Sciatic nerve (tissue), 2 donors: ENCODE measurements at regions not wholly inside any gene's neighbourhood (a gene's known extent, or its start where the extent isn't known, plus 50 kb on each side); places are given as distances from the start of the nearest gene placed in this dataset.
"Not testable (repeated sequence)": the region's sequence is repeated elsewhere in the genome, so short reads cannot be mapped to it uniquely, and the experiment has no call there.

ENCODE experiments used
- ATAC-seq: fragments of 200-7000 bp; cut with Tn5 transposase; one replicate; pipeline ENCODE4 v1.9.1; 2020; ENCODE audit warnings: mild to moderate bottlenecking, moderate library complexity
- DNase-seq: peaks from one replicate; pipeline ENCODE4 v3.0.0-alpha.2; 2020; ENCODE audit warnings: low spot score
- intact Hi-C: fragments of 100-400 bp; cut with DNase I; formaldehyde crosslinking; loops from one replicate; pipeline ENCODE4 v1.14.2; 2022
- donor health status: DM: no; HTN: no; CAD: no.
- donor health status: DM: no; HTN: no; CAD: no.

DNA sequence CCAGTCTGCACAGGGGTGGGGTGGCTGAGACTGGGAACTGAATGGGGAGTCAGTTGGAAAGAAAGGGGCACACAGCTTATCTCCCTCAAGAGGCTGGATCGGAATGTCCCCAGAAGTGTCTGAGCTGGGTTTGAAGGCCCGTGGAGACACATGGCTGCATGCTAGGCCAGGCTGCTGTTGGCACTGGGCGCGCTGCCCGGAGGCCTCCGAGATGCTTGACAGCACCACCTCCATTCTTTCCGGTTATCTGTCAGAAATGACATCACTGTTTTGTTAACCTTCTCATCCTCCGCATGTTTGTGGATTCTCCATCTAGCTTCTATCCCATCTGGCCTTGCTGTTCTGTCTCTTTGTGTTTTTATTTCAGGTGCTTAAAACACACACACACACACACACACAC lies 85.5 kb downstream of the APIP start:
- no peak for ATAC-seq
- DNase-seq, result no peak
- intact Hi-C loops, result no loop called here

DNA sequence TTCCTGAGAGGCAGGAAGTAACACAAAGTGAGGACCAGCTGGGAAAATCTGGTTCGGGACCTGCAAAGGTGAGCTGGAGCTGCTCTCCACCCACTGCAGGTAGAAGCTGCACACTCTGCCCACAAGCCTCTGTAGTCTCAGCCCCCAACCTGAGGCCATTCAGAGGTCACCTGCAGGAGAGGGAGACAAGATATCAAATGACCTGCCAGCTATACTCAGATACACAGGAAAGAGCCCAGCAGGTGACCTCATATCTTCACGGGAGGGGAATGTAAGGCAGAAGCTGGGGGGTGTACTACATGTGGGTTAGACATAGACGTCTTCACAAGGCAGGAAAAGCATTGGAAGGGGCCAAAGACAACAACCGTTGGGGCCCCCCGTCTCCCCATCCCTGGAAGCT lies 86.1 kb downstream of the APIP start:
- intact Hi-C loops, result no loop called here
- DNase-seq, result no peak
- no peak for ATAC-seq

DNA sequence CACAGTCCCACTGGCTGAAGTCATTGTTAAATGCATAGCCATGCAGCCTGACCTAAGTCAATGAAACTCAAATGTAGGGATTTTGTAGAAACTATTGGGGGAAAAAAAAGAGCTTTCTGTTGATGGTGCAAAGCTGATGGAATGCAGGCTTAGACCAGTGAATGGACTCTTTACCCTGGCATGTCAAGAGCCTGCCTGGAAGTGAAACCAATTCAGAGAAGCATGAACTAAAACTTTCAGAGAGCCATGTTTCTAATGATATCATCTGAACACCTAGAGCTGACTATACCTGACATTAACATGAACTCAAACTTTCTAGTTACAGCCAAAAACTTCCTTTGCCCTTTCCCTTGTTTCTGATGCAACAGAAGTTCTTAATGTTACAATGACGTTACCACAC lies 89.0 kb downstream of the APIP start:
- intact Hi-C loops, result no loop called here
- ATAC-seq (no peak), DNase-seq (no peak)

DNA sequence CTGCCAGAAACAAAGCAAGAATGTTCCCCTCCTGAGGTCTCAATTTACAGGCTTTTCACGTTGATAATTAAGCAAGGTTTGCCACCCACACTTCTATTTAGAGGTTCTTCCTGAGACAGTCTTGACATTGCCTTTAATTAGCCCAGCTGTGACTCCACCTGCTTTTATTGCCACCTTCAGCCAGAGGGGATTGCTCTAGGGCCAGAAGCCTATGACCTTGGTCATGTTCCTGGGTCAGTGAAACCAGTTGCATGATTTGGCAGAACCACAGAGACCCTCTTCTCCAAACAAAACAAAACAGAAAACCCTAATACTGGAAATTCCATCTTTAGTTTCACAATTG lies 89.8 kb downstream of the APIP start:
- intact Hi-C loops, result no loop called here
- DNase-seq, result no peak
- ATAC-seq, result no peak

DNA sequence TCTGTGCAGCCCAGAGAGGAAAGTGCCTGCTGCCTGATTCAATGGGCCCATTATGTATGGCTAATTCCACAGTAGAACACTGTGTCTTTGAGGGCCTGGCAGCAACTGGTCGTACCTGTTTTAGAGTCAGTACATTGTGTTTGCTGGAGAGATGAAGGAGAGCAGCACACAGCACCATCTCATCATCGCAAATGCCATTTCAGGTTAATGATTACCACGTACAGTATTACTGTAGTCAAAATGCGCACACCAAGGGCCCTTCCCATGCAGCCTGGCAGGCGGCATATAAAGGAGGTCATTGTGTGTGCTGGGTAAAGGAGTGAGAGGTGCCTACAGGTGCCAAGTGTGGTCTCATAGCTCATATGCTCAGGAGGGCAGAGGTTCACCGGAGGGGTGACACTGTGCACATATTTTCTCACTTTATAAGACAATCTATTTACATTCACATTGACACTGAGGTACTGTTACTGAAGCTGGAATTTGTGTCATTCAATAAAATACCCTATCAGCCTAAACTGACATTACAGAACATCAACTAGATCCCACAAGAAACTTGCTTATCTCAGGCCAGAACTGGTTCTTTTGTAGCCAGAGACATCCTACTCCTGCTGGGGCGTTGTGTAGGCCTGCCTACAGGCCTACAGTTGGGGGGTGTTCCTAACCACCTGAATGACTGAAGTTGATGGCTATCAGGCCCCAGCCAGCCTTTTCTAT lies 90.4 kb downstream of the APIP start:
- no peak for DNase-seq
- ATAC-seq, result no peak
- intact Hi-C loops, result no loop called here

DNA sequence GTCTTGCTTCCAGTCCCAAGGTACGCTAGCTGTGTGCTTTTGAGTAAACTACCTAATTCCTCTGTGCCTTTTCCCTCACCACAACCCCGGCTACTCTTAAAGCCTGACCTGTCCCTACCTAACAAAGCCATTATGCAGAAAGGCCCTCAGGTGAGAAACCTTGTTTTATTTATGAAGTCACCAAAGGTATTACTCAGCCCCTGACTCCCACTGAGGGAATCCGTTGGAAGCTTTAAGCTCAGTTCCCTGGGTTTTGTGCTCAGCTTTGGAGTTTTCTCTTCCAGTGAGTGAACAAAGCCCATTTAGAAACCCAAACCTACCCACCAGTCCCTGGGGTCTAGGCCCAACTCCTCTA lies 90.9 kb downstream of the APIP start:
- no peak for ATAC-seq
- intact Hi-C loops, result no loop called here
- DNase-seq, result no peak

DNA sequence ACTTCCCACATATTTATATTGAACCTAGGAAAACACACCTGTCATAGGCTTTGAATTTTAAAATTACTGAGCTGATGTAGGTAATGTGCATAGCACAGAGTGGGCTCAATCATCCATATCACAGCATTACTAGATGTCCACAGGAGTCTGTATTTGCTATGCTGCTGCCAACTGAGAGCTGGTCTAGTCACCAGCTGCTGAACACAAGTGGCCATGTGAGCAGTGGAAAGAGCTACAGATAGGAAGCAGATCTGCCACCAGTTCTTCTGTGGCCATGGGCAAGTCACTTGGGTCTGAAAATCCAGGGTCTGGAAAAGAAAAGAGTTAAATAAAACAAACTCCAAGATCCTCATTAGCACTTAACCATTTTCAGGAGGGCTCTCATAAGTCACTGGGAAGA lies 91.8 kb downstream of the APIP start:
- DNase-seq (no peak), ATAC-seq (no peak)
- intact Hi-C loops, result no loop called here

DNA sequence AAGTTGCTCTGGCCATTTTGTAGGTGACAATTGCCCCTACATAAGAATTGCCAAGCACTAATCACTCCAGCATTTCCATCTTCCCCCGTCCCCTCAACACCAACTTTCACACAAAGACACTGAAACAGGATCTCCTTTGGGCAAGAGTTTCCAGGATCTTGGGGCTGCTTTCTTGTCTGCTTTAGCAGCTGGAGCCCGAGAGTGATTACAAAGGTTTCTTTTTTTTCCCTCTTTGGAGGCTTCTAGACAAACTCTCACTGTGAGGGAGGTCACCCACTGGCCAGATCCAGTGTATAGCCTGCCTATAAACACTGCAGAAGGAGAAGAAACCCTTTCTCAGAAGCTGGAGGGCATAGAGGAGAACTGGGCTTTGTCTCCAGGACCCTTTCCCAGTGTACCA lies 92.5 kb downstream of the APIP start:
- DNase-seq (no peak), ATAC-seq (peak; percentile 75)
- intact Hi-C loops, result no loop called here

DNA sequence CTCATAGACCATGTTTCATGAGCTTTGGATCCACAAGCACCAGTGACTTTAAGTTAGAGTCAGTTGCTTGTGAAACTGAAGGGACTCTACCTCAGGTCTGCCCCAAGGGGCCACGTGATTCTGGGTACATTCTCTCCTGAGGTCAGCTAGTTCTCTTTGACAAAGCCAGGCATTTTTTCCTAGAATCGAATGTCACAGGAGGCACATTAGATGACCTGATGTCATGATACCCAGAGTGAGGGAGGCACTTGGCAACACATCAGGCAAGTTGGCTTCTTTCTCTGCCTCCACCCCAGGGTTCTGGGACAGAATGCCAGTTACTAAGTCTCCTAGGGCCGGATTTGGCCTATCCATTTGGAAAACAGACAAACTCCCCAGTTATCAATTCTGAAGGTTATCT lies 93.0 kb downstream of the APIP start:
- intact Hi-C loops, result no loop called here
- ATAC-seq (peak; percentile 64), DNase-seq (no peak)

DNA sequence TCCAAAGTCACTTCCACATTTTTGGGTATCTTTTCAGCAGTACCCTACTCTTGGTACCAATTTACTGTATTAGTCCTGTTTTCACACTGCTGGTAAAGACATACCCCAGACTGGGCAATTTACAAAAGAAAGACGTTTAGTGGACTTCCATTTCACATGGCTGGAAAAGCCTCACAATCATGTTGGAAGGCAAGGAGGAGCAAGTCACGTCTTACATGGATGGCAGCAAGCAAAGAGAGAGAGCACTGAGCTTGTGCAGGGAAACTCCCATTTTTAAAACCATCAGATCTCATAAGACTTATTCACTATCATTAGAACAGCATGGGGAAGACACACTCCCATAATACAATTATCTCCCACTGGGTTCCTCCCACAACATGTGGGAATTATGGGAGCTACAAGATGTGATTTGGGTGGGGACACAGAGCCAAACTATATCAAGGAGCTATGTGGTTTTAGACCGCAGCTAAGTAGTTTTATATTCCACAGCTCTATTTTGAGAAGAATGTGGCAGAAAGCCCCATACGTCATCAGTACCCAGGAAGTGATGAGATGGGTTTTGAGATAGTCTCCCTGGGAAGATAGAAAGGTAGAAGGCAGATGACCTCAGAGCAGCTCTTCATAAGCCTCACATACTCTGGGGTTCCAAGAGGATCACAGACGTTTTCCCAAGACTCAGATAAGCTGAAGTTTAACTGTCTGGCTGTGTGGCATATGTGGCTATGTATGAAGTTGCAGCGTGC lies 96.3 kb downstream of the APIP start:
- ATAC-seq, result no peak
- DNase-seq, result no peak
- intact Hi-C loops, result no loop called here

DNA sequence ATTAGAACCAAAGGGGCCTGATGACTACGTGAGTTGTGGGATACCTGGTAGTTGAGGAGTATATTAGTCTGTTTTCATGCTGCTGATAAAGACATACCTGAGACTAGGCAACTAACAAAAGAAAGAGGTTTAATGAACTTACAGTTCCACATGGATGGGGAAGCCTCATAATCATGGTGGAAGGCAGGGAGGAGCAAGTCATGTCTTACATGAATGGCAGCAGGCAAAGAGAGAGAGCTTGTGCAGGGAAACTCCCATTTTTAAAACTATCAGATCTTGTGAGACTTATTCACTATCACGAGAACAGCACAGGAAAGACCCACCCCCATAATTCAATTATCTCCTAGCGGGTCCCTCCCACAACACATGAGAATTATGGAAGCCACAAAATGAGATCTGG lies 98.4 kb downstream of the APIP start:
- DNase-seq, intact Hi-C loops, ATAC-seq: not testable (repeated sequence)

DNA sequence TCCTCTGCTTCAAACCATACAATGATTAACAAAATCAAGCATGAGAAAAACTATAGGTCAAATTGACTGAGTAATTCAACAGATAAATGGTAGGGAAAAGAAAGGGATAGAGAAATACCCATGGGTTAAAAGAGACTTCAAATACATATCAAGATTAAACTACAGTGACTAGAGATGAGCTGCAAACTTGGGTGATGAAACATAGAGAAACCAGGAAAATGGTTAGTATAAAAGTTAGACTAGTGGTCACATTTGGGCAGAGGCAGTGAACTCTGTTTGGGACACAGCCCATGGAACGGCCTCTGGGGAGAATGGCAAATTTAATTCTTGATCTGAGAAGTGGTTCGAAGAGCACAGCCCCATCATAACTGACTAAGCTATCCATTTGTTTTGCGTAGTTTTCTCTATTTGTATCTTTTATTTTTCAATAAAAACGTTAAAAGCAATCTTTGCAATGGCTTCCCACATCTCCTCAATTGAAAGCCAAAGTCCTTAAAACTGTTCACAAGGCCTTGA lies 99.4 kb downstream of the APIP start:
- intact Hi-C loops, result no loop called here
- no peak for ATAC-seq
- DNase-seq, result no peak

DNA sequence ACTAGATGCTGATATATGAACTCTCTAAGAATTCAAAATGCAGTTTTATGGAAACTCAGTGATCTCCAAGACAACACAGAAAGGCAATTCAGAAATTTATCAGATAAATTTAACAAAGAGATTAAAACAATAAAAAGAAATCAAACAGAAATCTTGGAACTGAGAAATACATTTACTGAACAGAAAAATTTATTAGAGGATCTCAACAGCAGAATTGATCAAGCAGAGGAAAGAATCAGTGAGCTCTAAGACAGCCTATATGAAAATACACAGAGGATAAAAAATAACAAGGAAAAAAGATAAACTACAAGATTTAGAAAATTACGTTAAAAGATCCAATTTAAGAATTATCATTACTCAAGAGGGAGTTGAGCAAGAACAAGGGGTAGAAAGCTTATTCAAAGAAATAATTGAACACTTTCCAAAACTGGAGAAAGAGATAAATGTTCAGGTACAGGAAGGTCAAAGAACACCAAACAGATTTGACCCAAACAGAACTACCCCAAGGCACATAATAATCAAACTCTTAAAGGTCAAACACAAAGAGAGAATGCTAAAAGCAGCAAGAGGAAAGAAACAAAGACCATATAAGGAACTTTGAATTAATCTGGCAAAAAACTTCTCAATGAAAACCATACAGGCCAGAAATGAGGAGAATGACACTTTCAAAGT lies 103.1 kb downstream of the APIP start:
- intact Hi-C loops, result no loop called here
- no peak for DNase-seq
- ATAC-seq, result no peak

DNA sequence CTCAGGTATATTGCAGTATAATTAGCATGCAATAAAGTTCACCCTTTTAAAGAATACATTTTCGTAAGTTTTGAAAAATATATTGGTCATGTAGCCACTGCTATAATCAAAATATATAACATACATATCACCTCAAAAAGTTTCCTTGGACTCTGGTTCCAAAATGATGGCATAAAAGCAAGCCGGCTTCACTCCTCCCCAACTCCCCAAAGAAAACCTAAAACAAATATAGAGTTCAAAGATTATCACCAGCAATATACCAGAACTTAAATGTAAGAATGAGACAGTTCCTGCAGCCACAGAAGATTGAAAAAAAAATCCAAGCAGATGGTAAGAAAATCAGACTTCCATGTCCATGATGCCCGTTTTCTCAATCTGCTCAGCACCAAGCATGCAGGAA lies 104.3 kb downstream of the APIP start:
- ATAC-seq, result no peak

DNA sequence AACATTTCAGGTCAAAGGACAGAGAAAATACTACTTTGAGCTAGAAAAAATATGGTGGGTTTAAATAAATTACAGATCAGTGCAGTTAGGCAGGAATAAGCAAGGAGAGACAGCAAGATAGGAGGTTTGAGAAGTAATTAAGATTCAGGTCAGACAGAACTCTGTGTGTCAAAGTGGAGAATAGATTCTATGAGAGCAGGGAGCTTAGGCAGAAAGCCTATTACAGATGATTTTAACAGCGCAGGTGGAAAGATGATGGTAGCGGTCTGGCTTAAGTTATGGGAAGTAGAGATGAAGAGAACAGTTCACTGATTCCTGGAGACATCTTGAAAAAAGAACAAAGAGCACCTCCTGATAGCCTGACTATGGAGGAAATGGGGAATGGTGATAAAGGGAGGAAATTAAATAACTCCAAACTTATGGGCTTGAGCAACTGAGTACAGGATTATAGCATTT lies 106.0 kb downstream of the APIP start:
- intact Hi-C loops, result no loop called here
- DNase-seq (no peak), ATAC-seq (no peak)

More for the DNA sequence above, 104.3 kb downstream of the APIP start:
- intact Hi-C loops, result no loop called here
- no peak for DNase-seq

DNA sequence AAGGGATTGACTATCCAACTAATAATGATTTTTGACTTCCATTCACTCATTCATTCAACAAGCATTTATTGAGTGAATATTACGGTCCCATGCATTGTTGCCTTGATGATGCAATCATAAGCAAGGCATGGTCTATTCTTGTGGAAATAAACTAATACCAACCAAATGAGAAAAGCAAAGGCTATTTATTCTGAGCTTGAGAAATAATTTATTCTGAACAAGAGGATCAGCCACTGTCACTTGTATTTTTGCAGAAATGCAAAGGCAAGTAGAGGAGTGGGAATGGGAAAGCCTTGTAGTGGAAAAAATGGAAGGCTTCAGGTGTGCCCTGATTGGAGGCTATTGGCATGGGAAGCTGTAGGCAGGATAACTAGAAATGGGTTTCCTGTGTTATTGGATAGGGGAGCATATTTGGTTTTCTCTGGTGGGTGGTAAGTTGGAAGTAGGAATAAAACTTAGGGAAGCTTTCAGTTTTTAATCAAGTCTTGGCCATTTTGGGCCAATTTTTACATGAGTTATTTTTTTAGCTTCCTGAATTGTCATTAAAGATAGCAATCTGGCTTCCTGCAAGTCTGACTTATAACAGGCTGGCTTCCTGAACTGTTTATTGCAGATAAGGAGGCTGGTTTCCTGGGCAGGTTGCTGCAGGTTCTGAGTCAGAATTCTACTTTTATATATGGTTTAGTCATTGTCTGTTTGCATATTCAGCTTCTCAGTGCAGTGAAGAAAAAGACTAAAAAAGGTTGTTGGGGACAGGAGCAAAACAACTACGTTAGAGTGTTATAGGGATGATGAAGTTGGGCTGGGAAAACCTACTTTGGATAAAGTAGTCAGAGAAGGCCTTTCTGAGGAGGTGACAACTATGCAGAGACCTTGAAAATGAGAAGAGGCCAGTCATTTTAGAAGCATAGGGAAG lies 106.7 kb downstream of the APIP start:
- intact Hi-C loops, result no loop called here
- ATAC-seq (no peak), DNase-seq (no peak)

DNA sequence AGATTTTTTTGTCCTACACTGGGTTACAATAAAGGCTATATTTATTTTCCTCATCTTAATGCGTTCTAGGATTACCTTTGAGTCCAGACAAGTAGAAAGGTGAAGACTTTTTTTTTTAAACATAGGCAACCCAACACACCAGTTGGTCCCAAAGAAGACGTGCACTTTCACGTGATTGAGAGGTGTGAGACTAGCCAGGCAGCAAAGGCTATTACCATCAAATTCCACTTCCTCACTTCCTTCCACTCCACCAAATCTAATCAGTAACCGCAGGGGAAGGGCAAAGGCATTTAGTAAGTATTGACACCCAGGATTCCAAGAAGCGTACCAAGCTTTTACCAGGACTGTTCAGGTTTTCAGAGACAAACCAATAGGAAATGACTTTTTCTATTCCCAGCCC lies 109.3 kb downstream of the APIP start:
- no peak for ATAC-seq
- DNase-seq, result no peak
- intact Hi-C loops, result no loop called here

DNA sequence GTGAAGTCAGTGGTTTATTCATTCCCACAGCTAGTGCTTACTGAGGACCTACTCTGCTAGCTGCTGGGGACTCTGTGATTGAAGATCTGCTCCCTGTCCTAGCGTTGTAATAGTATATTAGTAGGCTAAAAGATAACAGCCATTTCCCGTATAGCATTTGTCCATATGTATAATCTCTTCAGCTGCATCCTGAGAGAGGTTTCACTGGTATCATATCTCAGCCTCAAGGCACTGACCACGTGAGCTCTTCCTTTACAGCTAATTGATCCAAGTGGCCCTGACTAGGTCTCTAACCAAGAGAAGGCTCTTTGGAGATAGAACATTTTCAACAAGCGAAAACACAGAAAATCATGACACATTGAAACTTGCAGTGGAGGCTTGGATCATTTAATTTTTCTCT lies 110.2 kb downstream of the APIP start:
- DNase-seq (no peak), ATAC-seq (no peak)
- intact Hi-C loops, result no loop called here

DNA sequence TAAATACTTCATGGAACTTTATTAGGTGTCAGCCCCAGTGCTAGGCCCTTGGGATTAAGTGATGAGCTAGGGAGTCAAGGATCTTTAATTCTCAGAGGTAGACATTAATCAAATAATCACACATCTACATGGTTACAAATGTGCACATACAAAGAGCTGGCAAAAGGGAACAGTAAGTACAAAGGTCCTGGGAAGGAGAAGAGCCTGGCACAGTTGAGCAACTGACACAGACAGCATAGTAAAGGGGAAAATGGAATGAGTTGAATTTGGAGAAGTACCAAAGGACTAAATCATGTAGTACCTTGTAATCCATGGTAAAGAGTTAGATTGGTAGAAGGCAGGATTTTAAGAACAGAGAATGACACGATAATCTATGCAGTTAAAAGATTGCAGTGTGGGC lies 116.3 kb downstream of the APIP start:
- no peak for ATAC-seq
- DNase-seq, result no peak
- intact Hi-C loops, result no loop called here
